Mucosa of rectum (tissue), 2 donors: ENCODE measurements at regions not wholly inside any gene's neighbourhood (a gene's known extent, or its start where the extent isn't known, plus 50 kb on each side); places are given as distances from the start of the nearest gene placed in this dataset.

Experiments used
- H3K27ac ChIP-seq, 2 donors: one replicate each; pipeline ENCODE4 v1.7.0; 2013; ENCODE audit warnings: inconsistent platforms in 2 of 2, low read depth in 2 of 2, low read length in 2 of 2
- H3K27me3 ChIP-seq, 2 donors: one replicate each; pipeline ENCODE4 v1.7.0; 2013; ENCODE audit warnings: low read length in 2 of 2; ENCODE audit not compliant: control insufficient read depth in 2 of 2, insufficient read depth in 2 of 2
- H3K36me3 ChIP-seq, 2 donors: one replicate each; pipeline ENCODE4 v1.7.0; 2013; ENCODE audit warnings: low read length in 2 of 2; ENCODE audit not compliant: control insufficient read depth in 2 of 2, insufficient read depth in 2 of 2
- H3K4me1 ChIP-seq, 2 donors: one replicate each; pipeline ENCODE4 v1.7.0; 2013; ENCODE audit warnings: low read length in 2 of 2, mild to moderate bottlenecking in 1 of 2; ENCODE audit not compliant: control insufficient read depth in 2 of 2, insufficient read depth in 2 of 2
- H3K4me3 ChIP-seq, 2 donors: one replicate each; pipeline ENCODE4 v1.7.0; 2013; ENCODE audit warnings: low read length in 2 of 2
- H3K9ac ChIP-seq, 2 donors: one replicate each; pipeline ENCODE4 v1.7.0; 2013; ENCODE audit warnings: low read length in 2 of 2, low read depth in 1 of 2, mild to moderate bottlenecking in 1 of 2
- H3K9me3 ChIP-seq, 2 donors: one replicate each; pipeline ENCODE4 v1.7.0; 2013; ENCODE audit warnings: low read length in 2 of 2; ENCODE audit not compliant: control insufficient read depth in 2 of 2
- donor health status: healthy.
- donor health status: Normal muscosa, but diverticular disease.

DNA sequence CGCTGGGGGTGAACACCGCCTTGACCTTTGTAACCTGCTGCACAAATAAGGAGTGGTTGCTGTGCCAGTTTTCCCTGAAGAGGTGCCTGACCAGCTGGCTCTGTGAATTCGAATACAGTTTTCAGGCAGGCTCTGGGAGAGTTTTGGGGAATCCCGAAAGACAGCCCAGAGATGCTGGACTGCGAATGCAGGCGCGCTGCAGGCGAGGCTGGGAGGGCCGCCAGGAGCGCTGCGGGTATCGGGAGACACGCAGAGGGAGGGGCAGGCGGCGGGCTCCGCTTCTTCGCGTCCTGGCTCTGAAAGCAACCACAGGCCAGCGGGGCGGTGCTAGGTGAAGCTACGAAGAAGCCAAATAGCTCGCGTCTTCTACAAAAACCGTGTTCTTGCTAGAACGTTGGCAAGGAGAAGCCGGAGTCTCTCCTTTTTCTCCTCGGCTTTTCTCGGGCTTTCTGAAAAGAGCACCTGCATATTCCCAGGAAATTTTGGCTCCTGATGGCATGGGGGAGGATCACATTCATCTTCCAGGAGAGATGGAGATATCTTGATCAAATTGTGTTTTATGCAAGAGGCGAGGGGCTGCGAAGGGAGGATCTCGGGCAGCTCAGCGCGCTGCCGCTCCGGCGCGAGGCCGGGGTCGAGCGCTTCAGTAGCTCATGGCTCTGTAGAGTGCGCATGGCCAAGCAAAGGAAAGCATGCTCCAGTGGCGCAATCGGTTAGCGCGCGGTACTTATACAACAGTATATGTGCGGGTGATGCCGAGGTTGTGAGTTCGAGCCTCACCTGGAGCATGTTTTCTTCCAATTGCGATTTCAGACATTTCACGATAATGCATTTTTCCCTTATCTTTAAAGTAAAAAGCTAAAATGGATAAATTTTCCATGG, 158.1 kb upstream of the ZNF184 start:
- peaks cover 10 to 14% of the 10 kb centered on the region in 2 donors for H3K27me3 ChIP-seq
- no peak overlapping the region for H3K27ac ChIP-seq
- no peaks in the 10 kb centered on the region for H3K9me3 ChIP-seq
- H3K36me3 ChIP-seq: no peaks in the 10 kb centered on the region
- no peak overlapping the region for H3K9ac ChIP-seq
- peaks cover 8 to 16% of the 10 kb centered on the region in 2 donors for H3K4me1 ChIP-seq
- peak overlapping the region in 1 of 2 donors; percentile 43 for H3K4me3 ChIP-seq

DNA sequence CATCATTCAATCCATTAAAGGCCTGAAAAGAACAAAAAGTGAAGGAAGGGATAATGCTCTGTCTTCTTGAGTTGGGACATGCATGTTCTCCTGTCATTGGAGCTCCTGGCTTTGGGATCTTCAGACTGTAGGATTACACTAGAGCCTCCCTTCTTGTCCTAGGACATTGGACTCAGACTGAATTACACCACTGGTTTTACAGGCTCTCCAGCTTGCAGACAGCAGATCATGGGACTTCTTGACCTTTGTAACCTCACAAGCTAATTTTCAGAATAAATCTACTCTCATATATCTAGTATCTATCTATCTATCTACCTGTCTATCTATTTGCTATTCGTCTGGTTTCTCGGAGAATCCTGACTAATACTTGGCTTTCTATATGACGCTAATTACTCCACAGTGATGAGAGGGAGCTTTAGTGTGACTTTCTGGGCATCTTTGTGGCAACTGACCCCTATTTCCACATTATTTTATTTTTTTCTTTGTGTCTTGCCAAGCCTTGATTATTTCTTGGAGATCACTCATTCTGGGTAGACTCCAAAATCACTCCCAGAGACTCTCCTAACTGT, 151.9 kb upstream of the ZNF184 start:
- Histone ChIP-seq H3K9me3 (no peaks in the 10 kb centered on the region), H3K9ac (no peak overlapping the region), H3K36me3 (no peaks in the 10 kb centered on the region), H3K27me3 (peaks cover 0 to under 1% of the 10 kb centered on the region in 2 donors), H3K4me3 (no peak overlapping the region), H3K4me1 (no peaks in the 10 kb centered on the region), H3K27ac (no peak overlapping the region)

DNA sequence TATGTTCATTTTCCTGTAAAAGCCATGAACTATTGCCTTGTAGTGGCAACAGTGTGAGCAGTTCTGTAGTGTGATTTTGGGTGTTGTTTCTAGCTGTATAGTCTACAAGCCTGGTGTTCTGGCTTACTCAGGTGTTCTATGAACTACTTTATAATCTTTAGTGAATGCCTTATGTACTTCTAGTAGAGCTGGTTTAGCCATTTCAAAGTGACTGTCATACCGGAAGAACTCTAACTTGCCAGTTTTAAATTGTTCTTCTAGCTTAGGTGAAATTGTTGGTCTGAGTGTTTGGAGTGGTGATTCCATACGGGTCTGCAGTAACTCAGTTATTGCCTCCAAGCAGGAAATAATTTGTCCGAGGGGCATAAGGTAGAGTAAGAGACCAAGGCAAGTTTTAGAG, 150.2 kb upstream of the ZNF184 start:
- H3K27me3 ChIP-seq: peaks cover 0 to 2% of the 10 kb centered on the region in 2 donors

DNA sequence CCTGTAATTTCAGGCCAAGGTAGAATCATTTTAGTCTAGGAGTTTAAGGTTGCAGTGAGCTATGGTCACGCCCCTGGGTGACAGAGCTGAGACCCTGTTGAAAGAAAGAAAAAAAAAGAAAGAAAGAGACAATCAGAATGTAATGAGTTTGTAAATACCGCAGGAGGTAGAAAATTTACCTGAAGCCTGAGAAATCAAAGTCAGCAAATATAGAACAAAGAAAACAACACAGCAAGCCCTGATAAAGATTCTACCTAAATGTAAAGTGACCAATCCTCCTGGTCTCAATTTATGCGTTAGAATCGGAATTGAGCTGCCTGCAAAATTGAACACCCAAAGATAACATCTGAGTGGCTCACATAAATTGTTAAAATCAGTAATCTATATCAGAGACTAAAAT, 146.5 kb upstream of the ZNF184 start:
- no peak overlapping the region for H3K4me3 ChIP-seq
- peaks cover 4 to 5% of the 10 kb centered on the region in 2 donors for H3K4me1 ChIP-seq
- no peak overlapping the region for H3K27ac ChIP-seq
- H3K27me3 ChIP-seq: peaks cover 2 to 12% of the 10 kb centered on the region in 2 donors
- no peak overlapping the region for H3K9ac ChIP-seq
- H3K9me3 ChIP-seq: no peaks in the 10 kb centered on the region
- H3K36me3 ChIP-seq: no peaks in the 10 kb centered on the region

More for the DNA sequence above, 150.2 kb upstream of the ZNF184 start:
- no peak overlapping the region for H3K27ac ChIP-seq
- no peaks in the 10 kb centered on the region for H3K9me3 ChIP-seq
- H3K9ac ChIP-seq: no peak overlapping the region
- H3K4me3 ChIP-seq: no peak overlapping the region
- H3K36me3 ChIP-seq: no peaks in the 10 kb centered on the region
- no peaks in the 10 kb centered on the region for H3K4me1 ChIP-seq

DNA sequence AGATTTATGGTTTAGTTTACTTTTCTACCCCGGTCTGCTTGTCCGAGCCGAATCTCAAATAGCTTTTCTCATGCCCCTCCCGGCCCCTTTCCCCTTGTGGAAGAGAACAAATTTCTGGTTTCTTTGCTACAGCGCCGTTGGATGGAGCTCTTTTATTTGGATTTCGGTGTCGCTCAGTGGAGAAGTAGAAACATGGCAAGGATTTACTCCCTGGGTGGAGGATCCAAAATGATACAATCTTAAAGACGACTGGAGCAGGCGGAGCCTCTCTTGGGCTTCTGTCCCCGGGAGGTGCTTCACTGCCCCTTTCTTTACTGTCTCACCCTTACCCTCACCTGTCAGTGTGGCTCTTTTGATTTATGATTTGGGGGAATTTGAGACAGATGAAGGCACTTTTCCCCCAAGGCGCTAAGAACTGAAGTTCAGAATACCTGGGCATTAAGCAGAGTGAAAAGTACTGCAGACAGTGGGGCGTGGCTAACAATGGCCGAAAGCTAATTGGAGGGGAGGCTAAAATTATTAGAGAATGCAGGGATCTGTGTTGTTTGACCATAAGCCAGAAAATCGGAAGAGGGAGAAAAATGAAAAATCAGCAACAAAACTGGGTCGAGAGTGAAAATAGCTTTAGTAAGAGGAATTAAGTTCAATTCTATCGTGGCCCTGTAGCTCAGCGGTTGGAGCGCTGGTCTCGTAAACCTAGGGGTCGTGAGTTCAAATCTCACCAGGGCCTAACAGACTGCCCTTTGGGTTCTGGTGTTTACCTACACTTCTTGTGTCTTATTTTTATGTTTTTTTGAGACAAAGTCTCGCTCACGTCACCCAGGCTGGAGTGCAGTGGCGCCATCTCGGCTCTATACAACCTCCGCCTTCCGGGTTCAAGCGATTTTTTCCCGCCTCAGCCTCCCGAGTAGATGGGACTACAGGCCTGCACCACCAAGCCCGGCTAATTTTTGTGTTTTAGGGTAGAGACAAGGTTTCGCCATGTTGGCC, 145.1 kb upstream of the ZNF184 start:
- no peak overlapping the region for H3K9ac ChIP-seq
- no peak overlapping the region for H3K27ac ChIP-seq
- H3K9me3 ChIP-seq: no peaks in the 10 kb centered on the region
- H3K36me3 ChIP-seq: no peaks in the 10 kb centered on the region
- peaks cover 4 to 5% of the 10 kb centered on the region in 2 donors for H3K4me1 ChIP-seq
- H3K27me3 ChIP-seq: peaks cover 2 to 12% of the 10 kb centered on the region in 2 donors
- peak overlapping the region; percentile 54 to 68 for H3K4me3 ChIP-seq

DNA sequence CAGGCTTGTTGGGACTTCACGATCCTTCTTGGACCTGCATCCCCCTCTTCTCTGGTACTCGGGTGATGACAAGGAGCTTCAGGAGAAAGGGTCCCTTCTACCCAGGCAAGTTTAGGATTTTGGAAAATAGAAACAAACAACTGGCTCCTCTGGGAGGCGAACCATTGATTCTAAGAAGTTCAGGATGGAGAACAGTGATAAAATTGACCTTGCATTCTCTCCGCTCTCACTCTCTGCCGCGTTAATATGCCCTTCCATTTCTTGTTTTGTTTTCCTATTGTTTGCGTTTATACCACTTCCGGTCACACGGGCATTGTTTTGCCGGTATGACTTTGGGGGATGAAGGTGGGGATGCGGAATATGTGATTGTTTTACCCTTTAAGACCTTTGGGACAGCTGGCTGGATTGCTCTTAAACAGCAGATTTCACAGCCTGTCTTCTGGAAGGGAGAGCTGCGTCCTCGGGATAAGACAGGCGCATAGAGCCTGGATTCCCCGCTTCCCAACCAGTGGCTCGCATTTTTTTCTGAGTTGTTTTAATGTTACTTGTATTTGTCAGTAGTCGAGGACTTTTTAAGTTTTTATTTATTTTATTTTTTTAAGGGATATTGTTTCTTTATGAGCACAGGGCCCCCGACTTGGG, 144.3 kb upstream of the ZNF184 start:
- H3K9me3 ChIP-seq: no peaks in the 10 kb centered on the region
- no peak overlapping the region for H3K9ac ChIP-seq
- peaks cover 4 to 5% of the 10 kb centered on the region in 2 donors for H3K4me1 ChIP-seq
- peak overlapping the region; percentile 54 to 68 for H3K4me3 ChIP-seq
- H3K36me3 ChIP-seq: no peaks in the 10 kb centered on the region
- no peak overlapping the region for H3K27ac ChIP-seq
- peaks cover 2 to 12% of the 10 kb centered on the region in 2 donors for H3K27me3 ChIP-seq

DNA sequence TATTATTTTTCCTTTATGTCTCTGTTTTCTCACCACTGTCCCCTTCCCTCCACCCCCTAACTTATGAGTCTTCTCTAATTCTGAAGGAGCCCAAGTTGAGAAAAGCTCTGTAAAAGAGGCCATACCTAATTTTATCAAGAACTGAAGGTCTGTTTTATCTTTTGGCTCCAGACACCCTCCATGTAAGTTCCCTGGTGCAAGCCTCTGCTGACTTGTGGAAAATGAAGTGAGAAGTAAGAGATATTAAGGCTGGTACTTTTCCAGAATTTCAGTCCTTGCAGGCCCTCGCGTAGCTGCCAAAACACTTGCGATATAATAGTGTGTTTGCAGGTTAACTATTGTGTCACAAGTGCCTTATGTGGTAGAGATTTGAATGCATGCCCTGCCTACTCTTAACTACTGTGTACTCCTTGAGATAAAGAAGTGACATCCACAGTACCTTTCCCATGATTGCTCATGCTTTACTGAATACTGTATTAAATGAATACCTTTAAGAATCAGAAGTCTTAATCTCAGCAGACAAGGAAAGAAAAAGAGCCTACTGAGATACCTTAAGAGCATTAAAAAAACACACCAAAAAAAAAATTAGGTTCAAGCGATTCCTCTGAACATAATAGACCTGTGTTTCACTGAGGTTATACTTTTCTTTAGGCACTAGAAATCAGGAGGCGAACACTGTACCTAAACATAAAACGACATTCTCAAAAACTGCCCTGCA, 143.6 kb upstream of the ZNF184 start:
- H3K4me1 ChIP-seq: peaks cover 4 to 5% of the 10 kb centered on the region in 2 donors
- no peaks in the 10 kb centered on the region for H3K9me3 ChIP-seq
- H3K36me3 ChIP-seq: no peaks in the 10 kb centered on the region
- H3K9ac ChIP-seq: no peak overlapping the region
- H3K27ac ChIP-seq: no peak overlapping the region
- peak overlapping the region; percentile 54 to 68 for H3K4me3 ChIP-seq
- peaks cover 2 to 12% of the 10 kb centered on the region in 2 donors for H3K27me3 ChIP-seq

DNA sequence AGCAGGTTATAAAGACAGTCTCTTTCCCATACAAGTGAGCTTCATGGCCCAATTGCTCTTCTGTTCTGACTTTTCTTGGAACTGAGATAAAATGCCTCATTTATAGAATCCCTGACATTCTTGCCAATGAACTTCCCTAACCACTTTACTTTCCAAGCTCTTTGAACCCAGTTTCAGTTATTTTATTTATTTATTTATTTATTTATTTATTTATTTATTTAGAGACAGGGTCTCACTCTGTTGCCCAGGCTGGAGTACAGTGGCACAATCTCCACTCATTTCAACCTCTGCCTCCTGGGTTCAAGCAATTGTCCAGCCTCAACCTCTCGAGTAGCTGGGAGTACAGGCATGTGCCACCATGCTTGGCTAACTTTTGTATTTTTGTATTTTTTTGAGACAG, 138.5 kb upstream of the ZNF184 start:
- no peak overlapping the region for H3K4me3 ChIP-seq
- no peaks in the 10 kb centered on the region for H3K36me3 ChIP-seq
- no peaks in the 10 kb centered on the region for H3K27me3 ChIP-seq
- H3K9me3 ChIP-seq: no peaks in the 10 kb centered on the region
- H3K4me1 ChIP-seq: no peaks in the 10 kb centered on the region
- no peak overlapping the region for H3K27ac ChIP-seq
- no peak overlapping the region for H3K9ac ChIP-seq
